K562 (cell line): ENCODE measurements at regions not wholly inside any gene's neighbourhood (a gene's known extent, or its start where the extent isn't known, plus 50 kb on each side); places are given as distances from the start of the nearest gene placed in this dataset.

Source experiments
- ATAC-seq: fragments of 200-7000 bp; cut with Tn5 transposase; 3 replicates; pipeline ENCODE4 v1.9.1; 2020; ENCODE audit warnings: moderate library complexity
- BruUV-seq: library from RNA; stranded (reverse); fragments of 400-500 nt; replicated peaks from 2 replicates; lab custom pipeline; 2021; lab: Mats Ljungman, UMichigan
- CTCF ChIA-PET: fragments of 300-600 bp; formaldehyde crosslinking; extraction: SDS; loops from one replicate; lab custom pipeline; 2021; ENCODE audit warnings: low intra/inter-chr PET ratio; lab: Yijun Ruan, JAX
- POLR2A ChIA-PET: fragments of 300-600, 350-650 bp; sonication (Branson Sonifier 250); formaldehyde crosslinking; extraction: SDS; loops from one replicate; lab custom pipeline; 2021; ENCODE audit warnings: antibody characterized with exemption, inconsistent platforms; lab: Yijun Ruan, JAX
- DNase-seq, 4 experiments: peaks; one replicate each; pipeline versions ENCODE4 v3.0.0 to v3.0.0-alpha.2; 2011 to 2018; ENCODE audit warnings: low spot score in 3 of 4, mixed read lengths in 3 of 4; ENCODE audit errors: extremely low read depth in 1 of 4
- FAIRE-seq: peaks from 2 replicates; lab custom pipeline; 2011; peaks lifted over from hg19 to GRCh38; lab: Jason Lieb, UNC
- H2AFZ ChIP-seq: 2 replicates; pipeline ENCODE4 v1.6.0; 2011; ENCODE audit warnings: low read depth, low read length, control low read depth, inconsistent platforms
- H3K27ac ChIP-seq: fragments of 200-600 bp; 3 replicates; pipeline ENCODE4 v1.8.0; 2011; ENCODE audit warnings: low read depth, mild to moderate bottlenecking, control low read depth, inconsistent platforms, low read length, moderate library complexity, mixed read lengths; ENCODE audit errors: extremely low read depth
- H3K27me3 ChIP-seq, 2 experiments: fragments of 300-600 bp in 1 of 2; 2 replicates in 1 of 2; 3 replicates in 1 of 2; pipeline versions ENCODE4 v1.6.0 to v1.8.0; 2011; ENCODE audit warnings: inconsistent platforms in 2 of 2, low read length in 2 of 2, mild to moderate bottlenecking in 1 of 2, mixed read lengths in 1 of 2, moderate library complexity in 1 of 2; ENCODE audit not compliant: control insufficient read depth in 2 of 2, insufficient read depth in 2 of 2
- H3K36me3 ChIP-seq: fragments of 300-600 bp; 3 replicates; pipeline ENCODE4 v1.8.0; 2011; ENCODE audit warnings: mild to moderate bottlenecking, low read length, inconsistent platforms; ENCODE audit not compliant: control insufficient read depth, insufficient read depth
- H3K4me1 ChIP-seq, 2 experiments: fragments of 200-600 bp in 1 of 2; replicated peaks in 1 of 2; 2 replicates in 1 of 2; 3 replicates in 1 of 2; pipeline versions ENCODE4 v1.5.1 to v1.8.0; 2011; ENCODE audit warnings: inconsistent platforms in 2 of 2, low read length in 2 of 2, mild to moderate bottlenecking in 1 of 2, mixed read lengths in 1 of 2, moderate library complexity in 1 of 2; ENCODE audit not compliant: control insufficient read depth in 2 of 2, insufficient read depth in 2 of 2
- H3K4me2 ChIP-seq: 2 replicates; pipeline ENCODE4 v1.6.1; 2011; ENCODE audit warnings: low read length, control low read depth, inconsistent platforms, mixed read lengths; ENCODE audit not compliant: insufficient read depth
- H3K4me3 ChIP-seq: fragments of 200-600 bp; sonication (generic), shearing (Covaris generic); 2 replicates; pipeline ENCODE4 v1.5.1; 2016; ENCODE audit warnings: control low read depth, inconsistent platforms
- H3K79me2 ChIP-seq: fragments of 200-600 bp; 3 replicates; pipeline ENCODE4 v1.8.0; 2011; ENCODE audit warnings: low read length, inconsistent platforms; ENCODE audit not compliant: control insufficient read depth, insufficient read depth
- H3K9ac ChIP-seq, 2 experiments: 2 replicates each; pipeline versions ENCODE4 v1.6.0 to v1.6.1; 2011; ENCODE audit warnings: low read depth in 2 of 2, low read length in 2 of 2, control low read depth in 1 of 2, inconsistent platforms in 1 of 2, mild to moderate bottlenecking in 1 of 2, mixed read lengths in 1 of 2; ENCODE audit not compliant: insufficient read depth in 1 of 2
- H3K9me1 ChIP-seq: one replicate; pipeline ENCODE4 v1.6.0; 2011; ENCODE audit warnings: inconsistent platforms, mild to moderate bottlenecking, low read length, moderate library complexity; ENCODE audit not compliant: control insufficient read depth, insufficient read depth
- H3K9me3 ChIP-seq: replicated peaks from 2 replicates; pipeline ENCODE4 v1.5.1; 2011; ENCODE audit warnings: low read depth, low read length, inconsistent platforms; ENCODE audit not compliant: control insufficient read depth, insufficient read depth
- H4K20me1 ChIP-seq: replicated peaks from 2 replicates; pipeline ENCODE4 v1.6.1; 2011; ENCODE audit warnings: low read length, inconsistent platforms, mixed read lengths; ENCODE audit not compliant: control insufficient read depth, insufficient read depth
- BRD9 ChIP-seq: fragments of 450-650 bp; IDR thresholded peaks from 2 replicates; pipeline ENCODE4 v1.6.1; 2018; ENCODE audit warnings: low read depth; ENCODE audit not compliant: partially characterized antibody
- CEBPG ChIP-seq, 3 experiments: fragments of 200-800 bp in 1 of 3; sonication (Bioruptor generic) in 1 of 3; sonication (generic) in 1 of 3; formaldehyde crosslinking in 1 of 3; IDR thresholded peaks in 2 of 3; conservative IDR thresholded peaks in 1 of 3; 2 replicates each; pipeline versions ENCODE4 v1.6.1 to v1.8.0; 2016 to 2022; ENCODE audit warnings: missing compliant biosample characterization in 2 of 3, missing genetic modification characterization in 2 of 3, mild to moderate bottlenecking in 1 of 3, missing genetic modification reagents in 1 of 3
- COPS2 ChIP-seq: fragments of 450-650 bp; conservative IDR thresholded peaks from 2 replicates; pipeline ENCODE4 v1.6.1; 2016; ENCODE audit warnings: mild to moderate bottlenecking, moderate library complexity
- DDX20 ChIP-seq: fragments of 450-650 bp; IDR thresholded peaks from 2 replicates; pipeline ENCODE4 v1.6.1; 2016; ENCODE audit warnings: missing genetic modification characterization, low read depth, mild to moderate bottlenecking, missing compliant biosample characterization, moderate library complexity
- KDM1A ChIP-seq, 2 experiments: fragments of 450-650 bp; IDR thresholded peaks; 2 replicates each; pipeline ENCODE4 v1.6.1; 2016; ENCODE audit warnings: mild to moderate bottlenecking in 2 of 2
- NFRKB ChIP-seq: fragments of 450-650 bp; IDR thresholded peaks from 2 replicates; pipeline ENCODE4 v1.6.1; 2016; ENCODE audit warnings: low read depth
- PTBP1 ChIP-seq: fragments of 200-400 bp; formaldehyde crosslinking; IDR thresholded peaks from 2 replicates; pipeline ENCODE4 v1.6.1; 2017; ENCODE audit warnings: low read depth, low read length
- SMAD3 ChIP-seq: fragments of 450-650 bp; formaldehyde crosslinking; conservative IDR thresholded peaks from 2 replicates; pipeline ENCODE4 v1.4.0; 2020; ENCODE audit warnings: mild to moderate bottlenecking
- SRSF1 ChIP-seq: fragments of 200-400 bp; formaldehyde crosslinking; IDR thresholded peaks from 2 replicates; pipeline ENCODE4 v1.6.1; 2017; ENCODE audit warnings: mild to moderate bottlenecking, low read depth, low read length, moderate library complexity
- ZBED1 ChIP-seq: IDR thresholded peaks from 2 replicates; pipeline ENCODE4 v1.6.1; 2014
- ZBTB17 ChIP-seq: fragments of 450-650 bp; formaldehyde crosslinking; IDR thresholded peaks from 2 replicates; pipeline ENCODE4 v1.4.0; 2020; ENCODE audit warnings: mild to moderate bottlenecking
- ZNF668 ChIP-seq: fragments of 250-450 bp; sonication (Bioruptor Pico); IDR thresholded peaks from 2 replicates; pipeline ENCODE4 v1.8.0; 2022; ENCODE audit warnings: mild to moderate bottlenecking, inconsistent platforms
- WGBS: fragments of 100-300 bp; shearing (Covaris generic); methylation state at CpG from one replicate; pipeline ENCODE4 v1.1.6; 2016; ENCODE audit warnings: low coverage, mixed read lengths; ENCODE audit not compliant: insufficient coverage; ENCODE audit errors: missing lambda C conversion rate; 5-methylcytosine and 5-hydroxymethylcytosine counted together
- in situ Hi-C: fragments of 300-500 bp; cut with MboI; formaldehyde crosslinking; loops from 4 replicates; pipeline ENCODE4 v1.15.0; 2018; ENCODE audit warnings: inconsistent platforms, mixed read lengths
- intact Hi-C: fragments of 100-400 bp; cut with micrococcal nuclease; formaldehyde crosslinking; loops from 2 replicates; pipeline ENCODE4 v1.14.2; 2022
- TF ChIP-seq, protein P1 (sequence below): fragments of 450-650 bp; IDR thresholded peaks from 2 replicates; pipeline ENCODE4 v1.6.1; 2017; ENCODE audit warnings: mild to moderate bottlenecking, moderate library complexity
- TF ChIP-seq, protein P2 (sequence below): fragments of 450-650 bp; IDR thresholded peaks from 2 replicates; pipeline ENCODE4 v1.6.1; 2014; ENCODE audit warnings: low read depth, mild to moderate bottlenecking, moderate library complexity, borderline replicate concordance
- TF ChIP-seq, protein P3 (sequence below), 2 experiments: fragments of 450-650 bp in 1 of 2; IDR thresholded peaks; 2 replicates each; pipeline ENCODE4 v1.6.1; 2011 to 2017; ENCODE audit warnings: low read depth in 2 of 2, antibody characterized with exemption in 1 of 2, borderline replicate concordance in 1 of 2, low read length in 1 of 2, mild to moderate bottlenecking in 1 of 2, mixed read lengths in 1 of 2; ENCODE audit not compliant: control insufficient read depth in 1 of 2

DNA sequence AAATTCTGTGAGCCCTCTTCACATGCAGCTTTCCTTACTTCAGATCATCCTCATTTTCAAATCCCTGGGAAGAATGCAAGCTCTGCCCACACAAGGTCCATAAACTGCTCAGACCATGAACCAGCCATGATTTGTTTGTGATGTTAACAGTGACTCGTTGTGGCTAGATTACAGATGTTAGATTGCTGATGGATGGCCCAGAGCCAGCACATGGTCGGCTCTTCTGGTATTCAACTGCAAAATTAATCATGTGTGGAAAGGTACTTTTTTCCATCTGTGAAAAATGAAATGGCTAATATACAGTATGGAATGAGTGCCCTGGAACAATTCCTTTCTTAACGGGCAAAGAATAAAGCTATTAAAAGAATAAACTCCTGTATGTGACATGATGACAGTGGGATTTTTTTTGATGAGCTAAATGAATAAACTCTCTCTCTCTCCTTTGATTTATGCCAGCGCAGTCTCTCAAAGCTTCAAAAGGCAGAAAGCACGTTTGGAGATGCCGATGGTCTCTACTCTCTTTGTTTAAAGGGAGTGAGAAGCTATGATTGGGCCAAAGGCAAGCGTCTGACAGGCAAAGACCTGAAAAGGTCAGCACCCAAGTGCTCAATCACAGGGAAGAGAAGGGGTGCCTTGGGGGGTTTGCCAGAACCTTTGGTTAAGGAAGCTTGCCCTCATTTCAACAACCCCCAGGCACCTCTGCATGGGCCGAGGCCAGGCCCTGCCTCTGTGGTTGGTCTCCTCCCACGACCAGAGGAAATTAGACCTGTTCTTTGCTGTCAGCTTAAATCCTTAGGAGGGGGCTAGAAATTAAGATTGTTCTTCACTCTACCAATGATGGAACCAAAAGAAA, 444.0 kb upstream of the NFE2L3 start:
- Histone ChIP-seq H3K36me3 (no peaks in the 10 kb centered on the region), H3K79me2 (no peaks in the 10 kb centered on the region), H3K9ac (no peak overlapping the region), H4K20me1 (no peaks in the 10 kb centered on the region), H3K9me1 (no peaks in the 10 kb centered on the region), H3K9me3 (no peaks in the 10 kb centered on the region; the same call in 1 of the 2 replicates), H3K4me2 (no peak overlapping the region), H3K27me3 (peaks cover 0 to 9% of the 10 kb centered on the region in 2 experiments; a peak in 3 of 5 replicates), H3K27ac (no peak overlapping the region), H3K4me1 (no peaks in the 10 kb centered on the region), H2AFZ (no peak overlapping the region), H3K4me3 (no peak overlapping the region)
- intact Hi-C loops (no loop called here), in situ Hi-C loops (no loop called here)
- no peak for DNase-seq
- no peak for FAIRE-seq
- WGBS: 2% methylated on average over 9 of the region's 9 CpGs
- CTCF ChIA-PET: interaction anchor here (0.7 kb wide), 1 partner anchor 1492 kb away, joined by 3 read pairs; the partner anchor contains the start of gene HOXA13
- BruUV-seq: no TSS peak
- ATAC-seq: no peak
- POLR2A ChIA-PET: interaction anchor here (0.6 to 2.3 kb wide), 4 partner anchors 8 to 654 kb away, joined by 3 to 9 read pairs (median 4); no protein-coding TSS in a partner anchor
- TF ChIP-seq ZBTB17 (CRISPR knock-in tag) (no peak), CEBPG (CRISPR knock-in tag; IDR thresholded peaks at IDR 0.05) (no peak), CEBPG (tag; conservative IDR thresholded peaks at IDR 0.05 in 1 of 2, IDR thresholded peaks at IDR 0.05 in 1 of 2) (no peak), KDM1A (IDR thresholded peaks at IDR 0.05) (no peak), ZBED1 (no peak), PTBP1 (no peak), SRSF1 (no peak), COPS2 (no peak), ZNF668 (CRISPR knock-in tag) (no peak), SMAD3 (no peak), NFRKB (no peak), DDX20 (tag) (no peak), BRD9 (no peak)
- TF ChIP-seq, protein P1, sequence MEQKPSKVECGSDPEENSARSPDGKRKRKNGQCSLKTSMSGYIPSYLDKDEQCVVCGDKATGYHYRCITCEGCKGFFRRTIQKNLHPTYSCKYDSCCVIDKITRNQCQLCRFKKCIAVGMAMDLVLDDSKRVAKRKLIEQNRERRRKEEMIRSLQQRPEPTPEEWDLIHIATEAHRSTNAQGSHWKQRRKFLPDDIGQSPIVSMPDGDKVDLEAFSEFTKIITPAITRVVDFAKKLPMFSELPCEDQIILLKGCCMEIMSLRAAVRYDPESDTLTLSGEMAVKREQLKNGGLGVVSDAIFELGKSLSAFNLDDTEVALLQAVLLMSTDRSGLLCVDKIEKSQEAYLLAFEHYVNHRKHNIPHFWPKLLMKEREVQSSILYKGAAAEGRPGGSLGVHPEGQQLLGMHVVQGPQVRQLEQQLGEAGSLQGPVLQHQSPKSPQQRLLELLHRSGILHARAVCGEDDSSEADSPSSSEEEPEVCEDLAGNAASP: no peak
- TF ChIP-seq, protein P2, sequence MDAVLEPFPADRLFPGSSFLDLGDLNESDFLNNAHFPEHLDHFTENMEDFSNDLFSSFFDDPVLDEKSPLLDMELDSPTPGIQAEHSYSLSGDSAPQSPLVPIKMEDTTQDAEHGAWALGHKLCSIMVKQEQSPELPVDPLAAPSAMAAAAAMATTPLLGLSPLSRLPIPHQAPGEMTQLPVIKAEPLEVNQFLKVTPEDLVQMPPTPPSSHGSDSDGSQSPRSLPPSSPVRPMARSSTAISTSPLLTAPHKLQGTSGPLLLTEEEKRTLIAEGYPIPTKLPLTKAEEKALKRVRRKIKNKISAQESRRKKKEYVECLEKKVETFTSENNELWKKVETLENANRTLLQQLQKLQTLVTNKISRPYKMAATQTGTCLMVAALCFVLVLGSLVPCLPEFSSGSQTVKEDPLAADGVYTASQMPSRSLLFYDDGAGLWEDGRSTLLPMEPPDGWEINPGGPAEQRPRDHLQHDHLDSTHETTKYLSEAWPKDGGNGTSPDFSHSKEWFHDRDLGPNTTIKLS: no peak
- TF ChIP-seq, protein P3, sequence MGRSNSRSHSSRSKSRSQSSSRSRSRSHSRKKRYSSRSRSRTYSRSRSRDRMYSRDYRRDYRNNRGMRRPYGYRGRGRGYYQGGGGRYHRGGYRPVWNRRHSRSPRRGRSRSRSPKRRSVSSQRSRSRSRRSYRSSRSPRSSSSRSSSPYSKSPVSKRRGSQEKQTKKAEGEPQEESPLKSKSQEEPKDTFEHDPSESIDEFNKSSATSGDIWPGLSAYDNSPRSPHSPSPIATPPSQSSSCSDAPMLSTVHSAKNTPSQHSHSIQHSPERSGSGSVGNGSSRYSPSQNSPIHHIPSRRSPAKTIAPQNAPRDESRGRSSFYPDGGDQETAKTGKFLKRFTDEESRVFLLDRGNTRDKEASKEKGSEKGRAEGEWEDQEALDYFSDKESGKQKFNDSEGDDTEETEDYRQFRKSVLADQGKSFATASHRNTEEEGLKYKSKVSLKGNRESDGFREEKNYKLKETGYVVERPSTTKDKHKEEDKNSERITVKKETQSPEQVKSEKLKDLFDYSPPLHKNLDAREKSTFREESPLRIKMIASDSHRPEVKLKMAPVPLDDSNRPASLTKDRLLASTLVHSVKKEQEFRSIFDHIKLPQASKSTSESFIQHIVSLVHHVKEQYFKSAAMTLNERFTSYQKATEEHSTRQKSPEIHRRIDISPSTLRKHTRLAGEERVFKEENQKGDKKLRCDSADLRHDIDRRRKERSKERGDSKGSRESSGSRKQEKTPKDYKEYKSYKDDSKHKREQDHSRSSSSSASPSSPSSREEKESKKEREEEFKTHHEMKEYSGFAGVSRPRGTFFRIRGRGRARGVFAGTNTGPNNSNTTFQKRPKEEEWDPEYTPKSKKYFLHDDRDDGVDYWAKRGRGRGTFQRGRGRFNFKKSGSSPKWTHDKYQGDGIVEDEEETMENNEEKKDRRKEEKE (IDR thresholded peaks at IDR 0.05; ENCODE audit: borderline replicate concordance in 1 of 2, control insufficient read depth in 1 of 2, low read depth in 2 of 2, low read length in 1 of 2): no peak
